Mucosa of rectum (tissue), 2 donors: ENCODE measurements at regions not wholly inside any gene's neighbourhood (a gene's known extent, or its start where the extent isn't known, plus 50 kb on each side); places are given as distances from the start of the nearest gene placed in this dataset.

Source experiments
- H3K27ac ChIP-seq, 2 donors: one replicate each; pipeline ENCODE4 v1.7.0; 2013; ENCODE audit warnings: inconsistent platforms in 2 of 2, low read depth in 2 of 2, low read length in 2 of 2
- H3K27me3 ChIP-seq, 2 donors: one replicate each; pipeline ENCODE4 v1.7.0; 2013; ENCODE audit warnings: low read length in 2 of 2; ENCODE audit not compliant: control insufficient read depth in 2 of 2, insufficient read depth in 2 of 2
- H3K36me3 ChIP-seq, 2 donors: one replicate each; pipeline ENCODE4 v1.7.0; 2013; ENCODE audit warnings: low read length in 2 of 2; ENCODE audit not compliant: control insufficient read depth in 2 of 2, insufficient read depth in 2 of 2
- H3K4me1 ChIP-seq, 2 donors: one replicate each; pipeline ENCODE4 v1.7.0; 2013; ENCODE audit warnings: low read length in 2 of 2, mild to moderate bottlenecking in 1 of 2; ENCODE audit not compliant: control insufficient read depth in 2 of 2, insufficient read depth in 2 of 2
- H3K4me3 ChIP-seq, 2 donors: one replicate each; pipeline ENCODE4 v1.7.0; 2013; ENCODE audit warnings: low read length in 2 of 2
- H3K9ac ChIP-seq, 2 donors: one replicate each; pipeline ENCODE4 v1.7.0; 2013; ENCODE audit warnings: low read length in 2 of 2, low read depth in 1 of 2, mild to moderate bottlenecking in 1 of 2
- H3K9me3 ChIP-seq, 2 donors: one replicate each; pipeline ENCODE4 v1.7.0; 2013; ENCODE audit warnings: low read length in 2 of 2; ENCODE audit not compliant: control insufficient read depth in 2 of 2
- donor health status: healthy.
- donor health status: Normal muscosa, but diverticular disease.

- no peak overlapping the region for H3K9ac ChIP-seq
- H3K27me3 ChIP-seq = no peaks in the 10 kb centered on the region
- no peak overlapping the region for H3K4me3 ChIP-seq
- H3K9me3 ChIP-seq = no peaks in the 10 kb centered on the region
- no peaks in the 10 kb centered on the region for H3K36me3 ChIP-seq
- H3K4me1 ChIP-seq = no peaks in the 10 kb centered on the region
- no peak overlapping the region for H3K27ac ChIP-seq
These were observed 533.8 kb downstream of the OLFM4 start for GRCh38 chr13:53562419-53562818.

DNA sequence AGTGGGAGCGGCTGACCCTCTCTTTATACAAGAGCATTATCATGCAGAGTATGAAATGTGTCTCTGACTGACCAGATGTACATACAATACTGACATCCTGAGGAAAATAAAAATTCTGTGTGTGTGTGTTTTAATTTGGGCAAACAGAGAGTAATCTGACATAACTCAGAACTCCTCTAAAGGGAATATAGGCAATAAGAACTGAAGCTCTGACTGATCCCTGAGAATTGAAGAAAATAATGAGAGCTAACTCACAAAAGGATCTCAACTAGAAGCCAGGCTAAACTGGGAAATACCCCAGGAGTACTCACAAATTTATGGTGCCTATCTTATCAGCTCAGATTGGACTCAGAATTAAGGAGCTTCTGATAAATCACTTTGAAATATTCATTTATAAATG lies 539.9 kb downstream of the OLFM4 start:
- Histone ChIP-seq H3K27me3 (no peaks in the 10 kb centered on the region), H3K27ac (no peak overlapping the region), H3K36me3 (no peaks in the 10 kb centered on the region), H3K4me1 (no peaks in the 10 kb centered on the region), H3K4me3 (no peak overlapping the region), H3K9ac (no peak overlapping the region), H3K9me3 (no peaks in the 10 kb centered on the region)

GRCh38 chr13:53569453-53569852 lies 540.8 kb downstream of the OLFM4 start:
- Histone ChIP-seq H3K27ac (no peak overlapping the region), H3K4me3 (no peak overlapping the region), H3K36me3 (no peaks in the 10 kb centered on the region), H3K9me3 (no peaks in the 10 kb centered on the region), H3K4me1 (no peaks in the 10 kb centered on the region), H3K9ac (no peak overlapping the region), H3K27me3 (no peaks in the 10 kb centered on the region)

DNA sequence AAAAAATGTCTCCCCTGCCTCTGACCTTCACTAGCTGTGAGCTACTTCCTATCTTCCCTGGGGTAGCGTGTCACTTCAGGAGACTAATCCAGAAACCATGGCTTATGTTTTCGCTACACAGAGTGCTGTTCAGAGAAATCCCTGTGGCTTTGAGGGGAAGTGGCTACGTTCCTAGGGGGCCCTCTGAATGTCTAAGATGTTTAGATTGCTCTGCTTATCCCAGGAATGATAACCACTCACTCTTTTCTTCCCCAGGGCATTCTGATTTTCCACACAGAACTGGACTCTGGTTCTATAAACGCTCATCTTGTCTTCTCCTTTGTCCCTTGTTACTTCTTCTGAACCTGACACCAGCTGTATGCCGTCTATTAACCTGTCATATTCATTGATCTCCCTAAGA lies 572.5 kb downstream of the OLFM4 start:
- Histone ChIP-seq H3K4me1 (no peaks in the 10 kb centered on the region), H3K36me3 (no peaks in the 10 kb centered on the region), H3K27me3 (no peaks in the 10 kb centered on the region), H3K27ac (no peak overlapping the region), H3K9ac (no peak overlapping the region), H3K9me3 (no peaks in the 10 kb centered on the region), H3K4me3 (no peak overlapping the region)

DNA sequence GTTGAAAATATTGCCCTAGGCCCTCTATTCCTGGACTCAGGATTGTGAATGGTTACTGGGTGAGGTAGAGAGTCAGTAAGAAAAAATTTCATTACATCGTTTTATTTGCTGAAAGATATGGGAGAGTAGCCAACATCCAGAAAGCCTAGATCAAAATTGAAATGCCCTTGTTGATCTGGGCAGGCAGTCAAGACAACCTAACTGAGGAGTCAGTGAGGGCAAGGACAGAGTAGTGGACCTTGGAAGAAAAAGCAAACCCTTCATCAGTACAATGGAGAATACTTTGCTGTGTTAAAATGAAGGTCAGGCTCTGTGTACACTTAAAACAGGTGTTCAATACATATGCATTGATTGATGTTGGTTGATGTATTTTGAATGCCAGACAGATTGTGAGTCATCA lies 576.7 kb downstream of the OLFM4 start:
- no peak overlapping the region for H3K4me3 ChIP-seq
- H3K9me3 ChIP-seq = no peaks in the 10 kb centered on the region
- no peaks in the 10 kb centered on the region for H3K27me3 ChIP-seq
- H3K4me1 ChIP-seq = no peaks in the 10 kb centered on the region
- no peaks in the 10 kb centered on the region for H3K36me3 ChIP-seq
- no peak overlapping the region for H3K9ac ChIP-seq
- H3K27ac ChIP-seq = no peak overlapping the region

DNA sequence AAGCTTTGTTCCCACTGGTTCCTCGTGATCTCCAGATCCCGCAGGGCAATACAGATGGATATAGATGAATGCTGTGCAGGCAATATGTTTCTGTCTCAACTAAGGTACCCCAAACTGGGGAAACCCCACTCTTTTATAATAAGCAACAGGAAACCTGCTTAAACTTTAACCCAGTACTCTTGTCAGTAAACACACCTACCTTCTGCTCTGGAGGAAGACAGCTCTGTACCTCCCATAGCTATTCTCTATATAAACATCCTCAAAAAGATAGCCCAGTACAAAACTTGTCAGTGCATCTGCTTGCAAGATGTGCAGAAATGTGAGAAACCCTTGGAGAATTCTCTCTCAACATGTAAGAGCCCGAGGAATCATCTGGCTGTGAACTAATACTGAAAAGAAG lies 583.6 kb downstream of the OLFM4 start:
- Histone ChIP-seq H3K9me3 (no peaks in the 10 kb centered on the region), H3K36me3 (no peaks in the 10 kb centered on the region), H3K4me3 (no peak overlapping the region), H3K4me1 (no peaks in the 10 kb centered on the region), H3K9ac (no peak overlapping the region), H3K27ac (no peak overlapping the region), H3K27me3 (no peaks in the 10 kb centered on the region)

- Histone ChIP-seq H3K36me3 (no peaks in the 10 kb centered on the region), H3K9me3 (peaks cover 0 to 2% of the 10 kb centered on the region in 2 donors), H3K27ac (no peak overlapping the region), H3K4me3 (no peak overlapping the region), H3K27me3 (no peaks in the 10 kb centered on the region), H3K4me1 (no peaks in the 10 kb centered on the region), H3K9ac (no peak overlapping the region)
These were observed 593.8 kb downstream of the OLFM4 start for GRCh38 chr13:53622456-53622855.

- H3K9me3 ChIP-seq = peaks cover 0 to 2% of the 10 kb centered on the region in 2 donors
- H3K27me3 ChIP-seq = no peaks in the 10 kb centered on the region
- no peaks in the 10 kb centered on the region for H3K4me1 ChIP-seq
- H3K9ac ChIP-seq = no peak overlapping the region
- H3K4me3 ChIP-seq = no peak overlapping the region
- H3K27ac ChIP-seq = no peak overlapping the region
- H3K36me3 ChIP-seq = no peaks in the 10 kb centered on the region
These were observed 594.5 kb downstream of the OLFM4 start for GRCh38 chr13:53623146-53623545.

DNA sequence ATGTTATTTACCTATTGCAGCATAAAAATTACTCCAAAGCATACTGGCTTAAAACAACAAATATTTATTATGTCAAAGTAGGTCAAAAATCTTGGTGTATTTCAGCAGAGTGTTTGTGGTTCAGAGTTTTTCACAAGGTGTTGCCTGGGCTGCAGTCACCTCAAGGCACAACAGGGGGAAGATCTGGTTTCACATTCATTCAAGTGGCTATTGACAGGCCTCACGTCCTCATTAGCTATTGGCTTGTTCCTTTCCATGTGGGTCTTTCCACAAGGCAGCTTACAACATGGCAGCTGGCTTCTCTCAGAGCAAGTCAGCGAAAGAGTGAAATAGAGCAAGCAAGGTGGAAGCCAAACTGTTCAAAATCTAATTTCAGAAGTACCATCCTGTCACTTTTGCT lies 602.9 kb downstream of the OLFM4 start:
- H3K9me3 ChIP-seq = no peaks in the 10 kb centered on the region
- no peak overlapping the region for H3K4me3 ChIP-seq
- H3K9ac ChIP-seq = no peak overlapping the region
- no peaks in the 10 kb centered on the region for H3K27me3 ChIP-seq
- H3K27ac ChIP-seq = no peak overlapping the region
- no peaks in the 10 kb centered on the region for H3K4me1 ChIP-seq
- H3K36me3 ChIP-seq = no peaks in the 10 kb centered on the region

- Histone ChIP-seq H3K9ac (no peak overlapping the region), H3K4me3 (no peak overlapping the region), H3K4me1 (no peaks in the 10 kb centered on the region), H3K27me3 (no peaks in the 10 kb centered on the region), H3K27ac (no peak overlapping the region), H3K36me3 (no peaks in the 10 kb centered on the region), H3K9me3 (peaks cover 0 to 2% of the 10 kb centered on the region in 2 donors)
These were observed 609.4 kb downstream of the OLFM4 start for GRCh38 chr13:53638040-53638439.

GRCh38 chr13:53642306-53642705 lies 613.7 kb downstream of the OLFM4 start:
- H3K27ac ChIP-seq = no peak overlapping the region
- H3K4me3 ChIP-seq = no peak overlapping the region
- no peaks in the 10 kb centered on the region for H3K27me3 ChIP-seq
- H3K36me3 ChIP-seq = no peaks in the 10 kb centered on the region
- no peaks in the 10 kb centered on the region for H3K4me1 ChIP-seq
- H3K9me3 ChIP-seq = peaks cover 0 to 2% of the 10 kb centered on the region in 2 donors
- H3K9ac ChIP-seq = no peak overlapping the region
